ENCODE measurements at regions not wholly inside any gene's neighbourhood (a gene's known extent, or its start where the extent isn't known, plus 50 kb on each side); places are given as distances from the start of the nearest gene placed in this dataset.

- dilution Hi-C loops (cut with MboI; ENCODE audit: extremely low pct_ligation_motif_present, low sequenced_read_pairs), result no loop called here
Observed at GRCh38 chr1:234731569-234732085, 121.6 kb upstream of the IRF2BP2 start.

DNA sequence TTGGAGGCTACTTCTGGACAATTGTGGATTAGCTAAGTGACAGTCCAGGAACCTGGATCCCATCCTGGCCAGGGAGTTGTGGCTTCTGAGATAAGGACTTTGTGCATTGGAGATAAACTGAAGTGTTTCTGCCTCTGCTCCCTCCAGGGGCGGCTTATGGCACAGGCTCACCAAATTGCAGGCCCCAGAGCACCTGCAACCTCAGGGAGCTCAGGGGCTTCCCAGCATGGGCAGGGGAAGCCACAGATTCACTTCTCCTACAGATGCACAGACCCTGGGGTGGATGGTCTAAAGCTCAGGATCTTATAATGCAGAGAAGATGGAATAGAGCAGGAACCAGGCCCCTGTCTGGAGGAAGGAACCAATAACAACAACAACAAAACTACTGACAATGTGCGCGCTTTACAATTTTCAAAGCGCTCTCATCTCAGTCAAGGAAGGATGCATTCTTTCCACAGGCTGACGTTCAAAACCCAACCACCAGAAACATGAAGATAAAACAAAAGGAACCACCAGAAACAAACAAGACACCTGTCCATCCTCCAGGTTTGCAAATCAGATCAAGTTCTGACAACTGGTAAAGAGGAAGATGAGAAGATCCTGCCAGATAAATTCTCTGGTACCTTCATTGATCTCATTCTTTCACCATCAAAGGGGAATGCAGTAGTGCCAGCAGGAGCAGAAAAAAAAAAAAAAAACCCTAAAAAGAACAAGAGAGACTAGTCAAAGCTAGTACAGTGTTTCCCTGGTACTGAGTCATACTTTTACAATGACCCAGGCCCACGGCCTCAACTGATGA, 121.0 kb upstream of the IRF2BP2 start:
- Histone ChIP-seq H3K4me1 (ENCODE audit: control insufficient read depth, extremely low read depth, insufficient read depth, low read length) (peaks cover 42% of the 10 kb centered on the region), H3K4me3 (ENCODE audit: control insufficient read depth in 2 of 3, extremely low read depth in 1 of 3, insufficient read depth in 2 of 3, low read depth in 1 of 3, low read length in 3 of 3) (no peak overlapping the region), H3K36me3 (ENCODE audit: control insufficient read depth in 2 of 2, extremely low read depth in 1 of 2, insufficient read depth in 2 of 2, low read length in 2 of 2) (no peaks in the 10 kb centered on the region), H4K20me1 (ENCODE audit: control insufficient read depth, extremely low read depth, insufficient read depth, low read length) (no peaks in the 10 kb centered on the region), H3K9me3 (ENCODE audit: control insufficient read depth, low read depth, low read length) (no peaks in the 10 kb centered on the region), H2AFZ (ENCODE audit: control insufficient read depth, low read length) (no peak overlapping the region), H3K27ac (ENCODE audit: control insufficient read depth, insufficient read depth, low read length) (no peak overlapping the region), H3K9ac (ENCODE audit: control insufficient read depth, extremely low read depth, insufficient read depth, low read length) (no peak overlapping the region), H3K27me3 (ENCODE audit: control insufficient read depth, extremely low read depth, insufficient read depth, low read length) (no peaks in the 10 kb centered on the region), H3K79me2 (ENCODE audit: control insufficient read depth, insufficient read depth, low read length) (no peaks in the 10 kb centered on the region), H3K9me1 (ENCODE audit: control insufficient read depth, extremely low read depth, insufficient read depth, low read length) (peaks cover 3% of the 10 kb centered on the region), H3K4me2 (ENCODE audit: control insufficient read depth, extremely low read depth, insufficient read depth, low read depth, low read length) (peak overlapping the region; percentile 57)
- peak; percentile 78 for DNase-seq (ENCODE audit: low read depth, low spot score)
- dilution Hi-C loops (cut with MboI; ENCODE audit: extremely low pct_ligation_motif_present, low sequenced_read_pairs), result no loop called here
- no peak for TF ChIP-seq EZH2 (IDR thresholded peaks at IDR 0.05; ENCODE audit: low read length)
- TF ChIP-seq, protein P1, sequence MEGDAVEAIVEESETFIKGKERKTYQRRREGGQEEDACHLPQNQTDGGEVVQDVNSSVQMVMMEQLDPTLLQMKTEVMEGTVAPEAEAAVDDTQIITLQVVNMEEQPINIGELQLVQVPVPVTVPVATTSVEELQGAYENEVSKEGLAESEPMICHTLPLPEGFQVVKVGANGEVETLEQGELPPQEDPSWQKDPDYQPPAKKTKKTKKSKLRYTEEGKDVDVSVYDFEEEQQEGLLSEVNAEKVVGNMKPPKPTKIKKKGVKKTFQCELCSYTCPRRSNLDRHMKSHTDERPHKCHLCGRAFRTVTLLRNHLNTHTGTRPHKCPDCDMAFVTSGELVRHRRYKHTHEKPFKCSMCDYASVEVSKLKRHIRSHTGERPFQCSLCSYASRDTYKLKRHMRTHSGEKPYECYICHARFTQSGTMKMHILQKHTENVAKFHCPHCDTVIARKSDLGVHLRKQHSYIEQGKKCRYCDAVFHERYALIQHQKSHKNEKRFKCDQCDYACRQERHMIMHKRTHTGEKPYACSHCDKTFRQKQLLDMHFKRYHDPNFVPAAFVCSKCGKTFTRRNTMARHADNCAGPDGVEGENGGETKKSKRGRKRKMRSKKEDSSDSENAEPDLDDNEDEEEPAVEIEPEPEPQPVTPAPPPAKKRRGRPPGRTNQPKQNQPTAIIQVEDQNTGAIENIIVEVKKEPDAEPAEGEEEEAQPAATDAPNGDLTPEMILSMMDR (optimal IDR thresholded peaks at IDR 0.05 in 1 of 3, IDR thresholded peaks at IDR 0.05 in 1 of 3, conservative IDR thresholded peaks at IDR 0.05 in 1 of 3; ENCODE audit: extremely low read depth in 1 of 3, insufficient read depth in 2 of 3, low read length in 3 of 3), result no peak
- FAIRE-seq, result peak; percentile 49

More at GRCh38 chr1:234731569-234732085, 121.6 kb upstream of the IRF2BP2 start:
- FAIRE-seq, result no peak
- Histone ChIP-seq H4K20me1 (ENCODE audit: control insufficient read depth, extremely low read depth, insufficient read depth, low read length) (no peaks in the 10 kb centered on the region), H3K4me1 (ENCODE audit: control insufficient read depth, extremely low read depth, insufficient read depth, low read length) (peaks cover 35% of the 10 kb centered on the region), H2AFZ (ENCODE audit: control insufficient read depth, low read length) (no peak overlapping the region), H3K27ac (ENCODE audit: control insufficient read depth, insufficient read depth, low read length) (peak overlapping the region; percentile 70), H3K4me3 (ENCODE audit: control insufficient read depth in 2 of 3, extremely low read depth in 1 of 3, insufficient read depth in 2 of 3, low read depth in 1 of 3, low read length in 3 of 3) (no peak overlapping the region), H3K79me2 (ENCODE audit: control insufficient read depth, insufficient read depth, low read length) (no peaks in the 10 kb centered on the region), H3K9me3 (ENCODE audit: control insufficient read depth, low read depth, low read length) (no peaks in the 10 kb centered on the region), H3K9me1 (ENCODE audit: control insufficient read depth, extremely low read depth, insufficient read depth, low read length) (peaks cover 3% of the 10 kb centered on the region), H3K27me3 (ENCODE audit: control insufficient read depth, extremely low read depth, insufficient read depth, low read length) (no peaks in the 10 kb centered on the region), H3K9ac (ENCODE audit: control insufficient read depth, extremely low read depth, insufficient read depth, low read length) (peak overlapping the region; percentile 35), H3K36me3 (ENCODE audit: control insufficient read depth in 2 of 2, extremely low read depth in 1 of 2, insufficient read depth in 2 of 2, low read length in 2 of 2) (no peaks in the 10 kb centered on the region), H3K4me2 (ENCODE audit: control insufficient read depth, extremely low read depth, insufficient read depth, low read depth, low read length) (peak overlapping the region; percentile 57)
- no peak for DNase-seq (ENCODE audit: low read depth, low spot score)
- no peak for TF ChIP-seq EZH2 (IDR thresholded peaks at IDR 0.05; ENCODE audit: low read length)
- TF ChIP-seq, protein P1 (optimal IDR thresholded peaks at IDR 0.05 in 1 of 3, IDR thresholded peaks at IDR 0.05 in 1 of 3, conservative IDR thresholded peaks at IDR 0.05 in 1 of 3; ENCODE audit: extremely low read depth in 1 of 3, insufficient read depth in 2 of 3, low read length in 3 of 3), result no peak
